NB4 (cell line): ENCODE measurements at regions not wholly inside any gene's neighbourhood (a gene's known extent, or its start where the extent isn't known, plus 50 kb on each side); places are given as distances from the start of the nearest gene placed in this dataset.

Experiments used
- MYC ChIP-seq: IDR thresholded peaks from 2 replicates; pipeline ENCODE4 v1.6.1; 2011; ENCODE audit warnings: low read depth, low read length
- POLR2A ChIP-seq: IDR thresholded peaks from 2 replicates; pipeline ENCODE4 v1.6.1; 2011; ENCODE audit warnings: mild to moderate bottlenecking; ENCODE audit not compliant: insufficient read length; ENCODE audit errors: extremely low read depth
- TF ChIP-seq, protein P1 (sequence below): IDR thresholded peaks from one replicate; pipeline ENCODE4 v1.5.1; 2012; ENCODE audit warnings: low read depth, low read length
- TF ChIP-seq, protein P2 (sequence below): IDR thresholded peaks from 2 replicates; pipeline ENCODE4 v1.6.1; 2011; ENCODE audit warnings: low read depth, low read length

DNA sequence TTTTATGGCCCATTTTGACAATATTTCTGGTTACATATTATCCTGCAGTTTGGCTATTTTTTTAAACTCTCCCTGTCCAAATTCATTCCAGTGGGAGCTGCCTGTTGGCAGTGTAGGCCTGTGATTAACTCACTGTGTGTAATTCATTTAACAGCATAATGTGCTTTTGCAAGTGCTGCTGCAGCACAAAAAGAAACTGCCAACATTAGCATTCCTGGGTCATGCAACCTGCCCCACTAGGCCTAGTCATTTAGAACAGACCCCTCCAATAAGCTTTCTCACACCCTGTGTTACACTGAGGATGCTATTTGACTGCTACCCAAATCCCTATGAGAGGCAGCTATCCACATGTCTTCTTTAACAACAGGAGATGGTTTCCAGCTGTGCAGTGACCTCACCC, 251.2 kb upstream of the UBE2E2 start:
- TF ChIP-seq, protein P1, sequence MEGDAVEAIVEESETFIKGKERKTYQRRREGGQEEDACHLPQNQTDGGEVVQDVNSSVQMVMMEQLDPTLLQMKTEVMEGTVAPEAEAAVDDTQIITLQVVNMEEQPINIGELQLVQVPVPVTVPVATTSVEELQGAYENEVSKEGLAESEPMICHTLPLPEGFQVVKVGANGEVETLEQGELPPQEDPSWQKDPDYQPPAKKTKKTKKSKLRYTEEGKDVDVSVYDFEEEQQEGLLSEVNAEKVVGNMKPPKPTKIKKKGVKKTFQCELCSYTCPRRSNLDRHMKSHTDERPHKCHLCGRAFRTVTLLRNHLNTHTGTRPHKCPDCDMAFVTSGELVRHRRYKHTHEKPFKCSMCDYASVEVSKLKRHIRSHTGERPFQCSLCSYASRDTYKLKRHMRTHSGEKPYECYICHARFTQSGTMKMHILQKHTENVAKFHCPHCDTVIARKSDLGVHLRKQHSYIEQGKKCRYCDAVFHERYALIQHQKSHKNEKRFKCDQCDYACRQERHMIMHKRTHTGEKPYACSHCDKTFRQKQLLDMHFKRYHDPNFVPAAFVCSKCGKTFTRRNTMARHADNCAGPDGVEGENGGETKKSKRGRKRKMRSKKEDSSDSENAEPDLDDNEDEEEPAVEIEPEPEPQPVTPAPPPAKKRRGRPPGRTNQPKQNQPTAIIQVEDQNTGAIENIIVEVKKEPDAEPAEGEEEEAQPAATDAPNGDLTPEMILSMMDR: no peak
- no peak for TF ChIP-seq POLR2A
- TF ChIP-seq MYC: no peak
- TF ChIP-seq, protein P2, sequence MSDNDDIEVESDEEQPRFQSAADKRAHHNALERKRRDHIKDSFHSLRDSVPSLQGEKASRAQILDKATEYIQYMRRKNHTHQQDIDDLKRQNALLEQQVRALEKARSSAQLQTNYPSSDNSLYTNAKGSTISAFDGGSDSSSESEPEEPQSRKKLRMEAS: no peak
